SIG-M5 treated with dmso at 0.1 percent for 504 hours (cell line): ENCODE measurements at regions not wholly inside any gene's neighbourhood (a gene's known extent, or its start where the extent isn't known, plus 50 kb on each side); places are given as distances from the start of the nearest gene placed in this dataset.
"Not testable (repeated sequence)": the region's sequence is repeated elsewhere in the genome, so short reads cannot be mapped to it uniquely, and the experiment has no call there.

Experiments used
- DNase-seq: peaks from one replicate; lab custom pipeline; 2025; ENCODE audit not compliant: unreplicated experiment; lab: John Stamatoyannopoulos, UW

GRCh38 chr18:55996717-55997116, 408.7 kb upstream of the TCF4 start:
- no peak for DNase-seq

- DNase-seq: no peak
Measured at GRCh38 chr18:55990186-55990585, 402.2 kb upstream of the TCF4 start.

GRCh38 chr18:55988537-55988936, 400.5 kb upstream of the TCF4 start:
- DNase-seq: no peak

- no peak for DNase-seq
Measured at GRCh38 chr18:55983433-55983832, 395.4 kb upstream of the TCF4 start.

GRCh38 chr18:55982992-55983391, 395.0 kb upstream of the TCF4 start:
- DNase-seq: no peak

GRCh38 chr18:55981712-55982475, 393.9 kb upstream of the TCF4 start:
- no peak for DNase-seq

GRCh38 chr18:55974521-55974920, 386.5 kb upstream of the TCF4 start:
- DNase-seq: no peak

GRCh38 chr18:55968550-55968949, 380.6 kb upstream of the TCF4 start:
- no peak for DNase-seq

- DNase-seq: no peak
Measured at GRCh38 chr18:55967019-55967418, 379.0 kb upstream of the TCF4 start.

- no peak for DNase-seq
Measured at GRCh38 chr18:55964171-55964570, 376.2 kb upstream of the TCF4 start.

GRCh38 chr18:55953326-55953725, 365.3 kb upstream of the TCF4 start:
- DNase-seq: no peak

GRCh38 chr18:55951738-55952137, 363.7 kb upstream of the TCF4 start:
- not testable (repeated sequence) for DNase-seq

GRCh38 chr18:55950379-55951166, 362.6 kb upstream of the TCF4 start:
- no peak for DNase-seq

GRCh38 chr18:55934821-55935220, 346.8 kb upstream of the TCF4 start:
- no peak for DNase-seq

GRCh38 chr18:55932675-55933074, 344.7 kb upstream of the TCF4 start:
- DNase-seq: no peak

- DNase-seq: no peak
Measured at GRCh38 chr18:55927831-55928230, 339.8 kb upstream of the TCF4 start.

GRCh38 chr18:55925772-55926171, 337.8 kb upstream of the TCF4 start:
- no peak for DNase-seq

- DNase-seq: no peak
Measured at GRCh38 chr18:55920063-55920462, 332.1 kb upstream of the TCF4 start.

GRCh38 chr18:55918444-55918843, 330.5 kb upstream of the TCF4 start:
- DNase-seq: no peak

- no peak for DNase-seq
Measured at GRCh38 chr18:55912919-55913318, 324.9 kb upstream of the TCF4 start.

- DNase-seq: no peak
Measured at GRCh38 chr18:55912071-55912470, 324.1 kb upstream of the TCF4 start.

GRCh38 chr18:55910296-55910695, 322.3 kb upstream of the TCF4 start:
- no peak for DNase-seq
